Coronary artery (tissue), 2 donors: ENCODE measurements at regions not wholly inside any gene's neighbourhood (a gene's known extent, or its start where the extent isn't known, plus 50 kb on each side); places are given as distances from the start of the nearest gene placed in this dataset.

ENCODE experiments used
- DNase-seq: peaks from one replicate; pipeline ENCODE4 v3.0.0-alpha.2; 2017; ENCODE audit warnings: low spot score
- H3K27ac ChIP-seq, 2 donors: fragments of 200-600 bp; sonication (generic); one replicate each; pipeline ENCODE4 v1.5.1; 2016 to 2019
- H3K4me3 ChIP-seq: fragments of 200-600 bp; sonication (generic); 2 replicates; pipeline ENCODE4 v1.5.1; 2016; ENCODE audit warnings: mild to moderate bottlenecking, moderate library complexity
- TF ChIP-seq, protein P1 (sequence below): fragments of 200-600 bp; sonication (generic); IDR thresholded peaks from one replicate; pipeline ENCODE4 v1.5.1; 2019; ENCODE audit warnings: antibody characterized with exemption

- H3K27ac ChIP-seq = no peak overlapping the region
- TF ChIP-seq, protein P1, sequence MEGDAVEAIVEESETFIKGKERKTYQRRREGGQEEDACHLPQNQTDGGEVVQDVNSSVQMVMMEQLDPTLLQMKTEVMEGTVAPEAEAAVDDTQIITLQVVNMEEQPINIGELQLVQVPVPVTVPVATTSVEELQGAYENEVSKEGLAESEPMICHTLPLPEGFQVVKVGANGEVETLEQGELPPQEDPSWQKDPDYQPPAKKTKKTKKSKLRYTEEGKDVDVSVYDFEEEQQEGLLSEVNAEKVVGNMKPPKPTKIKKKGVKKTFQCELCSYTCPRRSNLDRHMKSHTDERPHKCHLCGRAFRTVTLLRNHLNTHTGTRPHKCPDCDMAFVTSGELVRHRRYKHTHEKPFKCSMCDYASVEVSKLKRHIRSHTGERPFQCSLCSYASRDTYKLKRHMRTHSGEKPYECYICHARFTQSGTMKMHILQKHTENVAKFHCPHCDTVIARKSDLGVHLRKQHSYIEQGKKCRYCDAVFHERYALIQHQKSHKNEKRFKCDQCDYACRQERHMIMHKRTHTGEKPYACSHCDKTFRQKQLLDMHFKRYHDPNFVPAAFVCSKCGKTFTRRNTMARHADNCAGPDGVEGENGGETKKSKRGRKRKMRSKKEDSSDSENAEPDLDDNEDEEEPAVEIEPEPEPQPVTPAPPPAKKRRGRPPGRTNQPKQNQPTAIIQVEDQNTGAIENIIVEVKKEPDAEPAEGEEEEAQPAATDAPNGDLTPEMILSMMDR = no peak
- DNase-seq = no peak
- no peak overlapping the region for H3K4me3 ChIP-seq
These were observed 1339.3 kb downstream of the FSTL5 start for GRCh38 chr4:160824481-160824880.

- TF ChIP-seq, protein P1 = no peak
- DNase-seq = no peak
- no peak overlapping the region for H3K27ac ChIP-seq
- H3K4me3 ChIP-seq = no peak overlapping the region
These were observed 1338.0 kb downstream of the FSTL5 start for GRCh38 chr4:160825644-160826338.

GRCh38 chr4:160826339-160826679, 1337.5 kb downstream of the FSTL5 start:
- no peak for DNase-seq
- Histone ChIP-seq H3K4me3 (no peak overlapping the region), H3K27ac (no peak overlapping the region)
- TF ChIP-seq, protein P1 = no peak

- Histone ChIP-seq H3K27ac (no peak overlapping the region), H3K4me3 (no peak overlapping the region)
- TF ChIP-seq, protein P1 = no peak
- DNase-seq = no peak
These were observed 1332.5 kb downstream of the FSTL5 start for GRCh38 chr4:160831165-160831922.

DNA sequence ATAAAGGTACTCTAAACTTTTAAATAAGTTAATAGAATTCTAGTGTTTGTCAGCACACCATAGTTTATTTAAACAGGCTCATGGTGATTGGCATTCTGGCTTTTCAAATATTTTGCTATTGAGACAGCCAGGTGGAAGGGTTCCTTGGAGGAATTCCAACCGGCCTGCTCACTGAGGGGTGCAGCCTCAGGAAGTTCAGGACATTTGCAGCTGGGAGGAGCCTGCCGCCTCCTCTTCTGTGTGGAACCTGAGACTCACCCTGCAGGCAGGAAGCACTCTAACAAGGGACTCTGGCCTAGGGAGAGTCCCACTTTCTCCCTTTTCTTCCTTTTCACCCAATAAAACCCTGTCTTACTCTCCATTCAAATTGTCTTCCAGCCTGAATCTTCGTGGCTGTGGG, 1328.0 kb downstream of the FSTL5 start:
- TF ChIP-seq, protein P1 = no peak

DNA sequence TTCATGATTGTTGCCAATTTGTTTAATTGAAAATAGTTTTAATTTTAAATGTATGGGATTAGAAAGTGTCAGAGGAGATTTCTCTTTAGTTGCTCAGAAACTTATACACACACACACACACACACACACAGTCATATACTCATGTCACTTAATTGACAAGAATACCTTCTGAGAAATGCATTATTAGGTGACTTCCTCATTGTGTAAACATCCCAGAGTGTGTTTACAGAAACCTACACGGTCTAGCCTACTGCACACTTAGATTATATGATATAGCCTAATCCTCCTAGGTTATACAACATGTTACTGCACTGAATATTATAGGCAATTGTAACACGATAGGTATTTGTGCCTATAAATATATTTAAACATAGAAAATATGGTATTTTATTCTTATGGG, 1327.4 kb downstream of the FSTL5 start:
- TF ChIP-seq, protein P1 = no peak
- no peak overlapping the region for H3K27ac ChIP-seq
- no peak overlapping the region for H3K4me3 ChIP-seq
- no peak for DNase-seq

More for the DNA sequence above, 1328.0 kb downstream of the FSTL5 start:
- Histone ChIP-seq H3K27ac (no peak overlapping the region), H3K4me3 (no peak overlapping the region)
- no peak for DNase-seq

DNA sequence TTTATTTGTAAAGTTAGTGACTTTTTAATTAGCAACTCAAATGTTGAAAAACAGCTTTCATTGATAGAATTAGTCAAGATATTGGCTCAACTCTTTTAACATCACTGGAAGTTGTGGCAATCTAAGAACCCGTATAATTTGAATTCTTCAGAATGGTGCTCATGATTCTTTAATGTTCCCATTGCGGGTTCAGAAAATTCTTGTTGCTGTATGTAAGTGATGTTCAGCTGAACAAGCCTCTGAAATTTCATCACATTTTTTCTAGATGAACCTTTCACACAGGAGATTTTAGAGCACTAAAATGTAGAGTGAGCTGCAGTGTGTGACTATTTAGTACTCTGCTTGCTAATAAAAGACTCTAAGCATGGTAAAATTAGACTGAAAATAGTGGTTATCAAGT, 1317.7 kb downstream of the FSTL5 start:
- no peak overlapping the region for H3K4me3 ChIP-seq
- TF ChIP-seq, protein P1 = no peak
- H3K27ac ChIP-seq = no peak overlapping the region
- DNase-seq = no peak
